ENCODE measurements at regions not wholly inside any gene's neighbourhood (a gene's known extent, or its start where the extent isn't known, plus 50 kb on each side); places are given as distances from the start of the nearest gene placed in this dataset.

DNA sequence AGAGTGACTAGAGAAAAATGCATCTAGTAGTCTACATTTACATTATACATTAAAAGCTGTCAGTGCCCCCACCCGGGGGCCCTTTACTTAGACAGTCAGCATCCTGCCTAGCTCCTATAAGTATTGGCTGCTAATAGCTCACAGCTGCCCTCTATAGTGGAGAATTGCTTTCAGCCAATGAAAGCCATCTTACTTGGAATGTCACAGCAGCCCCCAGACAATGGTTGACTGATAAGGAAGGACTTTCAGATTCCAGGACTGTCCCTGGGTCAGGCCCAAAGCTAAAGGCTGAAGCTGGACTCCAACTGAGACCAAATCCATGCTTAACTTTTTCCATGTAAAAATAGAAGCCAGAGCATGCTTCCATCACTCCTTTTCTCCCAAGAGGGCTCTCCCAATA is 196.9 kb downstream of the ANKRD50 start:
- no peak for DNase-seq

DNA sequence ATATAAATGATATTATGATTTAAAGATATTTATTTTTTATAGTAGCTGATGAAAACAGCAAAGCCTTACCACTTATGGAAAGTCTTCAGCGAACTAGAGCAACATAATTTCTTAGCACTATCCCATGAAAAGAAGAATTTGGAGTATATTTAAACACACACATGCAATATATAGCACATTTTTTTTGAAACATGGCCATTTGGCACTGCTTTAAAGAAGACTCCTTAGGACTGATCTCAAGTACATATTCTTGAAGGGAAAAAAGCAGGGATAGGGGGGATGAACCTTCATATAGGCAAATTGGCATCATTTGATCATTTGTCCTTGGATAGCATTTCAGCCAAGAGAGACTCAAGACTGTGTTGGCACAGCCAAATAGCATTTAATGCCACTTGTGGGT is 193.3 kb downstream of the ANKRD50 start:
- no peak for DNase-seq

DNA sequence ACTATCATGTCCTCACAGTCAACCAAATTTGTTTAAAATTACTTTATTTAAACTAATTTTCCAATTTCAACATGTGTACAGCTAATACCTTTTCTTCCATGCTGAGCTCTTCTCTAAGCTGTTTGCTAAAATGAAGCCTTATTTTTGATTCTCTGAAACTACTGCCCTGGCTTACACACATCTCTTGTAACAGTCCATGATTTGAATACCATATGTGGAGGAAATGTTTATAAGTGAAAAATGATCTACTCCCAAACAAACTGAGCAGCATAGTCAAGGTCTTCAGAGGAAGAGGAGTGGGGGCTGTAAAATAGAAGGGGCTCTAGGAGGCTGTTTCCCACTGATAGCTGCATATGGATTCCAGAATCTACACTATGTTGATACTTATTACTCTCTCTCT is 188.7 kb downstream of the ANKRD50 start:
- DNase-seq: no peak

- DNase-seq: peak; percentile 0
Measured at GRCh38 chr4:124525524-124525923, 187.0 kb downstream of the ANKRD50 start.

- DNase-seq: no peak
Measured at GRCh38 chr4:124526331-124526730, 186.2 kb downstream of the ANKRD50 start.

- DNase-seq: no peak
Measured at GRCh38 chr4:124526769-124527168, 185.8 kb downstream of the ANKRD50 start.

GRCh38 chr4:124527364-124527763 is 185.2 kb downstream of the ANKRD50 start:
- no peak for DNase-seq

GRCh38 chr4:124529131-124529530 is 183.4 kb downstream of the ANKRD50 start:
- DNase-seq: no peak

GRCh38 chr4:124530464-124531077 is 182.0 kb downstream of the ANKRD50 start:
- DNase-seq: no peak

DNA sequence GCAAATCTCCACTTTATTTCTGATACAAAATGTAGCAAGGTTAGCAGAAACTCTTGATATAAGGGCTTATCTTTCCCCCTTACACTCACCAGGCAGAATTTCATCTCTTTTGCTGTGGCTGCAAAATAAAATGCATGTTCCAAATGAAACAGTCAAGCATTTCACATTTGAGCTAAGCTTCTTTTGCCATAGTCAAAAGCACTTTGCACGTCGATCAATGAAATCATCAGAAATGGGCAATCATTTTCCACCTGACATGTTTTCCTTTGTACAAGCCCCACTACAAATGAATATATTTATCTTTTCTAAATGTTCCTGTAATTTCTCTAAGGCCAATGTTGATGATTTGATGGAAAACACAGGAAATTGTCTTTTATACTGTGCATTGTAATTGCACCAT is 178.4 kb downstream of the ANKRD50 start:
- DNase-seq: no peak

DNA sequence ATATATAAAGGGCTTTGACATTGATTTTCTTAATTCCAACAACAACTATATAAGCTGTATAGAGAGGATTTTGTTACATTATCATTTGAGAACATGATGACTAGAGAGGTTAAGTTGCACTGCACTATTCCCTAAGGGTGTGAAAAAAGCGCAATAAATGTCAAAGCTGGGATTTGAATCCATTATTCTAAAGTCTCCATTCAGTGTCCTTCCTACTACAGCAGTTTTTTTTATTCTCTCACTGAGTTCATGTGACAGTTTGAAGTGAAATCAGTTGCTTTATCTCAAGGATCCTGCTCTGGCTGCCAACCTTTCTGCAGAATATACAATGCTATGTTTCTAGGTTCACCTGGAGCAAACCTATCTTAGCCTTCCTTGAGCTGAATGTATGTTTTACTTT is 177.5 kb downstream of the ANKRD50 start:
- no peak for DNase-seq

DNA sequence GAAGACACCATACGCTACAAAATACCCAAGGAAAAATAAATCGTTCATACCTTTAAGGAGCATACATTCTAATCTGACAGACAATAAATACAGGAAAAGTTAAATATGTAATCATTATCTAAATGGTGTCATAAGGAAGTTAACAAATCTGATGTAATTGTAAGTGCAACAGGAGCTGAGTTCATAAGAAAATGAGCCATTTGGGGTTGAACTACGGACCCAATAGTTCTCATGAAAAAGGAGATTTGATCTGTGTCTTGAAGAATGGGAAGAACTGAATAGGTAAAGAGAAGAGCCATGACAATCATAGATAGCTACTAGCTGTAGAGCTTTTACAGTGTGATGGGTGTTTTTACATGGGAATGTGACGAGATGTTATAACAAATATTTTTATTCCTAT is 175.6 kb downstream of the ANKRD50 start:
- no peak for DNase-seq

DNA sequence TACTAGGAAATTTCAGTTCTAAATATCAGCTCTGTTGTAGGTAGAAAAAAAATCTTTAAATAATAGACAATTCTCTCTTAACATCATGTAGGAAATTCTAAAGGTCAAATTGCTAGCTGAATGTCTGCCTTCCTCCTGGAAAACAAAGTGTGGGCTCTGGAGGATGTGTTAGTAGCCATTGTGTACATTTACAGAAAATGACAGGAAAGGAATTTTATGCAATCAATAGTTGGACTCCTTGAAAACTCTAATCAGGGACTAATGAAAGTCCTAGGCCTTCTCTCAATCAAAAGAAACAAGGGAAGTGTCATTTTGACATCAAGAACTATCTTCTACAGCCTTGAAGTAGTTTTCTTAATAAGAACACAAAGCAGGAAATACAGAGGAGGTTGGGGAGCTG is 174.6 kb downstream of the ANKRD50 start:
- no peak for DNase-seq

- no peak for DNase-seq
Measured at GRCh38 chr4:124540014-124540413, 172.5 kb downstream of the ANKRD50 start.

DNA sequence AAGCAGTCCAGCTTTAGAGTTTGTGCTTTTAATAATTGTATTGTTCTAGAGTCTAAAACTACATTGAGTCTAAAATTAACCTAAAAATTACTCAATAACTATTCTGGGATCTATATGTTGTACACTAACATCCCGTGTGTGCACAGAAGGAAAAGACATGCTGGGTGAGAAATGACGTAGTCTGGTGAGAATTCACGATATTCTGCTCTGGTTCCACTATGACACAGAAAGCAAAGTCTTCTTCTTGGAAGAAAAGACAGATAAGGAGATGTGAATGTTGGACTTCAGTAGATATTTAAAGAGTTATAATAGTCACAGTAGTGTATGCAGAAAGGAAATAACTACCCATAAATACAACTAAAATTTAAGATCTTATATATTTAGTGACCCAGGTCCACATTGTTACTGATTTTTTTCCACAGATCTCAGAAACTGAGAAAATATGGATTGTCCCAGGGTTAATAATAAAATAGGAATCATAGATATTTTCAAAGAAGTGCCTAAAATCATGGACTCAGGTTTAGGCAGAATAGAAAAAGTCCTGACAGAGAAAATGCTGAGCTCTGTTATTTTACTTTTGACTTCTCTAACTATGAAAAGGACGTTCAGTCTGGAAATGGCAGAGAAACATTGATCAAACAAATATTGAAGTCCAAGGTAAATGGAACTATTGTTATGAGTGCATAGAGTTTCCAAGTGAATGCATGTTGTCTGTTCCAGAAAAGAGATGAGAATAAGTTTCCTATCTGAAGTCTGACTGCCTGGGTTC is 170.7 kb downstream of the ANKRD50 start:
- no peak for DNase-seq

- no peak for DNase-seq
Measured at GRCh38 chr4:124555959-124556358, 156.6 kb downstream of the ANKRD50 start.

GRCh38 chr4:124564121-124564520 is 148.4 kb downstream of the ANKRD50 start:
- no peak for DNase-seq

GRCh38 chr4:124565371-124565770 is 147.2 kb downstream of the ANKRD50 start:
- no peak for DNase-seq

DNA sequence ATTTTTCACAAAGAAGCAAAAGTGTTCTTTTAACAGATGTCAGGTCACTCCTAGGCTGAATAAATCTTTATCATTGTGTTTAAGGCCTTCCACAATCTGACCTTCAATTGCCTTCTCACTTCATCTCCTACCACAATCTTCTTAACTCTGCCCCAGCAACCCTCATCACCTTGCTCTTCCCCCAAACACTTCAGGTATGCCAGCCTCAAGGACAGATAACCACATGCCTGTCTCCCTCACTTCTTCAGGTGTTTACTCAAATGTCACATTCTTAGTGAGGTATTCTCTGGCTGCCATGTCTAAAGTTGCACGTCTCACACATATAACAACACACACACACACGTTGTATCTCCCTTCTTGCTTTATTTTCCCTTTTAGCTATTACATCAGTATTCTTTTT is 146.5 kb downstream of the ANKRD50 start:
- DNase-seq: no peak

- DNase-seq: no peak
Measured at GRCh38 chr4:124573056-124573455, 139.5 kb downstream of the ANKRD50 start.

DNA sequence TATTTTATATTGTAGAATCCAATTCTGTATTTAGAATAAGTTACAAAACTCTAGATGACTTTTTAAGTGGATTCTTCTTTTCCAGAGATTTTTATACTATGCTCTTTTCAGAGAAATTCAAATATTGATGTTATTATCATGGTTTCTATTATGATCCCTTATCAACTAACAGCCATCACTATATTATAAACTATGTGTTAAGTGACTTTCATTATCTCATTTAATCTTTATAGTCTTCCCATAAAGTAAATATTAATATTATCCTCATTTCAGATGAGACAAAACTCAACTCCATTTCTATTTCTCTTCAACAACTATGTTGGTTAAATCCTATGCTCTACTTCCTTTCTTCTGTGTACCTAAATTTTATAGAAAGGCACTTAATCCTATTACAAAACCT is 132.6 kb downstream of the ANKRD50 start:
- no peak for DNase-seq

DNA sequence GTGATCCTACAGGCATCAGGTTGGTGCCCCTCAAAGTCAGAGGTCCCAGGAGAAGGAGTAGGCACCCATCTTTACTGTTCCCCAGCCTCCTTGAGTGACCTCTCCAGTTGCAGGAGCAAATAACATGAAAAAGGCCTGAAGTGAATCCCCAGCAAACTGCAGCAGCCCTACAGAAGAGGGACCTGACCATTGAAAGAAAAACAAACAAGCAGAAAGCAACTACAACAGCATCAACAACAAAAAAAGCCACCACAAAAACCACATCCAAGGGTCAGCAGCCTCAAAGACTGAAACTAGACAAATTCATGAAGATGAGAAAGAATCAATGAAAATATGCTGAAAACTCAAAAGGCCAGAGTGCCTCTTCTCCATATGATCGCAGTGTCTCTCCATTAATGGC is 128.7 kb downstream of the ANKRD50 start:
- no peak for DNase-seq

- no peak for DNase-seq
Measured at GRCh38 chr4:124589786-124590185, 122.7 kb downstream of the ANKRD50 start.

GRCh38 chr4:124590480-124590879 is 122.1 kb downstream of the ANKRD50 start:
- DNase-seq: no peak

DNA sequence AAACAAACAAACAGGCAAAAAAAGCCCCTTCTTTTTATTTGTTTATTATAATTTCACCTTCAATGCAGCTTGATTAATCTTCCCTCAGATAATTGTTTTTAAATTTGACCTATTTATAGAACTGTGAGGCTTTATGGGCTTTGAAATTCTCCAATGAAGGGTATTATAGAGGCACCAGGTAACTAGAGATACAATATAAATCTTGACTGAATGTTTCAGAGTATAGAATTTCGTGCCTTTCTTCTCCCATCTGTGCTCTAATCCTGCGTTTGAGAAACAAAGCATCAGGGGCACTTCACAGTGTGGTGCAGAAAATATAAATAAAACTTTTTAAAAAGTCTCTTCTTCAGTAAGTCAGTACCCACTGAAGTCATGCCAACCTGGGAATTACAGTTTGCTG is 120.9 kb downstream of the ANKRD50 start:
- no peak for DNase-seq
